Liver (tissue), 8 donors: ENCODE measurements at regions not wholly inside any gene's neighbourhood (a gene's known extent, or its start where the extent isn't known, plus 50 kb on each side); places are given as distances from the start of the nearest gene placed in this dataset.

Experiments
- DNase-seq: peaks from one replicate; pipeline ENCODE4 v3.0.0-alpha.2; 2017; ENCODE audit warnings: low spot score
- H3K27ac ChIP-seq, 2 donors: one replicate each; pipeline ENCODE4 v1.7.0; 2013; ENCODE audit warnings: inconsistent platforms in 2 of 2, low read length in 2 of 2, control low read depth in 1 of 2, low read depth in 1 of 2, mild to moderate bottlenecking in 1 of 2
- H3K27me3 ChIP-seq, 4 donors: one replicate each; pipeline versions ENCODE4 v1.6.1 to v1.7.0; 2013; ENCODE audit warnings: low read length in 3 of 4, inconsistent platforms in 1 of 4, mild to moderate bottlenecking in 1 of 4, moderate library complexity in 1 of 4; ENCODE audit not compliant: control insufficient read depth in 4 of 4, insufficient read depth in 4 of 4
- H3K36me3 ChIP-seq, 4 donors: one replicate each; pipeline versions ENCODE4 v1.6.1 to v1.7.0; 2013; ENCODE audit warnings: low read length in 3 of 4, mild to moderate bottlenecking in 3 of 4, low read depth in 1 of 4, moderate library complexity in 1 of 4; ENCODE audit not compliant: control insufficient read depth in 4 of 4, insufficient read depth in 3 of 4
- H3K4me1 ChIP-seq, 4 donors: one replicate each; pipeline versions ENCODE4 v1.6.1 to v1.7.0; 2013; ENCODE audit warnings: low read length in 3 of 4, mild to moderate bottlenecking in 3 of 4, moderate library complexity in 1 of 4; ENCODE audit not compliant: control insufficient read depth in 4 of 4, insufficient read depth in 4 of 4
- H3K4me3 ChIP-seq, 3 donors: one replicate each; pipeline versions ENCODE4 v1.6.1 to v1.7.0; 2013; ENCODE audit warnings: low read length in 3 of 3, control low read depth in 1 of 3, low read depth in 1 of 3, mild to moderate bottlenecking in 1 of 3
- H3K9ac ChIP-seq, 2 donors: one replicate each; pipeline ENCODE4 v1.7.0; 2013; ENCODE audit warnings: low read length in 2 of 2, mild to moderate bottlenecking in 2 of 2, moderate library complexity in 2 of 2, control low read depth in 1 of 2, low read depth in 1 of 2
- H3K9me3 ChIP-seq, 4 donors: one replicate each; pipeline versions ENCODE4 v1.6.1 to v1.7.0; 2013; ENCODE audit warnings: low read length in 3 of 4; ENCODE audit not compliant: control insufficient read depth in 4 of 4
- EGR1 ChIP-seq, 2 donors: IDR thresholded peaks; 2 replicates each; pipeline ENCODE4 v1.6.1; 2016 to 2018; ENCODE audit warnings: antibody characterized with exemption in 2 of 2, low read depth in 2 of 2
- FOXA1 ChIP-seq: IDR thresholded peaks from 2 replicates; pipeline ENCODE4 v1.6.1; 2016; ENCODE audit warnings: antibody characterized with exemption
- FOXA2 ChIP-seq: IDR thresholded peaks from 2 replicates; pipeline ENCODE4 v1.6.1; 2016; ENCODE audit warnings: antibody characterized with exemption
- GABPA ChIP-seq, 2 donors: IDR thresholded peaks in 1 of 2; conservative IDR thresholded peaks in 1 of 2; 2 replicates each; pipeline ENCODE4 v1.6.1; 2016; ENCODE audit warnings: antibody characterized with exemption in 2 of 2, mild to moderate bottlenecking in 1 of 2, moderate library complexity in 1 of 2
- HNF4A ChIP-seq, 2 donors: conservative IDR thresholded peaks; 2 replicates each; pipeline ENCODE4 v1.6.1; 2016; ENCODE audit warnings: antibody characterized with exemption in 2 of 2, mild to moderate bottlenecking in 2 of 2
- HNF4G ChIP-seq: IDR thresholded peaks from 2 replicates; pipeline ENCODE4 v1.6.1; 2016; ENCODE audit warnings: antibody characterized with exemption
- JUND ChIP-seq, 2 donors: IDR thresholded peaks; 2 replicates each; pipeline ENCODE4 v1.6.1; 2016; ENCODE audit warnings: antibody characterized with exemption in 2 of 2
- NR2F2 ChIP-seq: IDR thresholded peaks from 2 replicates; pipeline ENCODE4 v1.6.1; 2016; ENCODE audit warnings: antibody characterized with exemption
- RAD21 ChIP-seq, 2 donors: IDR thresholded peaks; 2 replicates each; pipeline ENCODE4 v1.6.1; 2016; ENCODE audit warnings: antibody characterized with exemption in 2 of 2, mild to moderate bottlenecking in 2 of 2
- RXRA ChIP-seq, 2 donors: IDR thresholded peaks; 2 replicates each; pipeline ENCODE4 v1.6.1; 2017 to 2018; ENCODE audit warnings: antibody characterized with exemption in 2 of 2, mild to moderate bottlenecking in 1 of 2
- TAF1 ChIP-seq: conservative IDR thresholded peaks from 2 replicates; pipeline ENCODE4 v1.6.1; 2016; ENCODE audit warnings: antibody characterized with exemption, mild to moderate bottlenecking
- YY1 ChIP-seq: IDR thresholded peaks from 2 replicates; pipeline ENCODE4 v1.6.1; 2016; ENCODE audit warnings: antibody characterized with exemption, mild to moderate bottlenecking
- WGBS: extraction: QIAGEN DNeasy Blood & Tissue Kit; methylation state at CpG from one replicate; pipeline ENCODE4 v1.1.7; 2013; 5-methylcytosine and 5-hydroxymethylcytosine counted together
- TF ChIP-seq, protein P1 (sequence below): fragments of 150-350 bp; IDR thresholded peaks from 2 replicates; pipeline ENCODE4 v1.5.1; 2017; ENCODE audit warnings: improper control_type of control experiment, low read depth, low read length; ENCODE audit not compliant: missing input control
- TF ChIP-seq, protein P2 (sequence below): IDR thresholded peaks from 2 replicates; pipeline ENCODE4 v1.6.1; 2016; ENCODE audit warnings: antibody characterized with exemption, mild to moderate bottlenecking
- TF ChIP-seq, protein P3 (sequence below): IDR thresholded peaks from 2 replicates; pipeline ENCODE4 v1.6.1; 2016; ENCODE audit warnings: antibody characterized with exemption
- TF ChIP-seq, protein P4 (sequence below): IDR thresholded peaks from 2 replicates; pipeline ENCODE4 v1.6.1; 2016; ENCODE audit warnings: antibody characterized with exemption
- TF ChIP-seq, protein P5 (sequence below): IDR thresholded peaks from 2 replicates; pipeline ENCODE4 v1.6.1; 2016; ENCODE audit warnings: antibody characterized with exemption
- donor health status: healthy.
- donor health status: healthy.
- donor health status: healthy.
- donor health status: healthy.
- donor health status: healthy.

DNA sequence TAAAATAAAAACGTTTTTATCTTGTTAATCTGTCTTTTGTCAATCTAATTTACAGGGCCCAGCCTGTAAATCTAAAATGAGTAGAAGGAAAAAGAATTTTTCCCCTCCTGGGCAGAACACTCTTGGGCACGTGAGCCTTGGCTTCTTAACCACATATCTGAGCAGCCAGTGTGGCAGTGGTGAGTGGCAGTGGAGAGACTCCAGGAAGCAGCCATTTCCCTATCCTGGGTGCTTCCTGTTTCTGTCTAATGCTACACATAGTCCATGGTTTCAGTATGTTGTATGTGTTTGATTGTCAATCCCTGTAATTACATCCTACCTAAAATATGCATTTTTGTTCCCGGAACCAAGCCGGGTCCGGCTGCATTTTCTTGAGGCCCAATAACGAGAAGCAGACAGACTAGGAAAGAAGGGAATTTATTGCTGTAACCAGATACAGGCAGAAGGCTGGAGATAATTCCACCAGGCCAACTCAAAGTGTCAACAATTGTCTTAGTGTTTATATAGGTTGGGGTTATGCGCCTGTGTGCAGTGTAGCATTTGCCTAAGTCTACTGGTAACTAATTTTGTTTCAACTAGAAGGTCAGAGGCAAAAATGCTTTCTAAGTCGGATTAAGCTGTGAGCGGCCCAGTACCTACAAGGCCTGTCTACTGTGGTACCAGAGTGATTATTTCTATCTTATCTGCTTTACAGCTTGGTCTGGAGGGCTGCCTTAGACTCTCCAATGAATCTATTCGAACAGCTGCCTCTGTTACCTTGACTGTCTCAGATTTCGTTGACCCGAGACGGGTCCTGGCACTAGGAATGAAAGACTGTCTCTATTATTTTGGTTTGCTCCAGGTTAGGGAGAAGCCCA, 82.4 kb upstream of the RESF1 start:
- Histone ChIP-seq H3K9me3 (no peaks in the 10 kb centered on the region), H3K9ac (no peak overlapping the region), H3K4me1 (peaks cover 0 to 11% (median 0%) of the 10 kb centered on the region in 4 donors), H3K4me3 (no peak overlapping the region), H3K36me3 (no peaks in the 10 kb centered on the region), H3K27ac (no peak overlapping the region), H3K27me3 (no peaks in the 10 kb centered on the region)
- TF ChIP-seq, protein P1, sequence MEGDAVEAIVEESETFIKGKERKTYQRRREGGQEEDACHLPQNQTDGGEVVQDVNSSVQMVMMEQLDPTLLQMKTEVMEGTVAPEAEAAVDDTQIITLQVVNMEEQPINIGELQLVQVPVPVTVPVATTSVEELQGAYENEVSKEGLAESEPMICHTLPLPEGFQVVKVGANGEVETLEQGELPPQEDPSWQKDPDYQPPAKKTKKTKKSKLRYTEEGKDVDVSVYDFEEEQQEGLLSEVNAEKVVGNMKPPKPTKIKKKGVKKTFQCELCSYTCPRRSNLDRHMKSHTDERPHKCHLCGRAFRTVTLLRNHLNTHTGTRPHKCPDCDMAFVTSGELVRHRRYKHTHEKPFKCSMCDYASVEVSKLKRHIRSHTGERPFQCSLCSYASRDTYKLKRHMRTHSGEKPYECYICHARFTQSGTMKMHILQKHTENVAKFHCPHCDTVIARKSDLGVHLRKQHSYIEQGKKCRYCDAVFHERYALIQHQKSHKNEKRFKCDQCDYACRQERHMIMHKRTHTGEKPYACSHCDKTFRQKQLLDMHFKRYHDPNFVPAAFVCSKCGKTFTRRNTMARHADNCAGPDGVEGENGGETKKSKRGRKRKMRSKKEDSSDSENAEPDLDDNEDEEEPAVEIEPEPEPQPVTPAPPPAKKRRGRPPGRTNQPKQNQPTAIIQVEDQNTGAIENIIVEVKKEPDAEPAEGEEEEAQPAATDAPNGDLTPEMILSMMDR = no peak
- TF ChIP-seq, protein P2, sequence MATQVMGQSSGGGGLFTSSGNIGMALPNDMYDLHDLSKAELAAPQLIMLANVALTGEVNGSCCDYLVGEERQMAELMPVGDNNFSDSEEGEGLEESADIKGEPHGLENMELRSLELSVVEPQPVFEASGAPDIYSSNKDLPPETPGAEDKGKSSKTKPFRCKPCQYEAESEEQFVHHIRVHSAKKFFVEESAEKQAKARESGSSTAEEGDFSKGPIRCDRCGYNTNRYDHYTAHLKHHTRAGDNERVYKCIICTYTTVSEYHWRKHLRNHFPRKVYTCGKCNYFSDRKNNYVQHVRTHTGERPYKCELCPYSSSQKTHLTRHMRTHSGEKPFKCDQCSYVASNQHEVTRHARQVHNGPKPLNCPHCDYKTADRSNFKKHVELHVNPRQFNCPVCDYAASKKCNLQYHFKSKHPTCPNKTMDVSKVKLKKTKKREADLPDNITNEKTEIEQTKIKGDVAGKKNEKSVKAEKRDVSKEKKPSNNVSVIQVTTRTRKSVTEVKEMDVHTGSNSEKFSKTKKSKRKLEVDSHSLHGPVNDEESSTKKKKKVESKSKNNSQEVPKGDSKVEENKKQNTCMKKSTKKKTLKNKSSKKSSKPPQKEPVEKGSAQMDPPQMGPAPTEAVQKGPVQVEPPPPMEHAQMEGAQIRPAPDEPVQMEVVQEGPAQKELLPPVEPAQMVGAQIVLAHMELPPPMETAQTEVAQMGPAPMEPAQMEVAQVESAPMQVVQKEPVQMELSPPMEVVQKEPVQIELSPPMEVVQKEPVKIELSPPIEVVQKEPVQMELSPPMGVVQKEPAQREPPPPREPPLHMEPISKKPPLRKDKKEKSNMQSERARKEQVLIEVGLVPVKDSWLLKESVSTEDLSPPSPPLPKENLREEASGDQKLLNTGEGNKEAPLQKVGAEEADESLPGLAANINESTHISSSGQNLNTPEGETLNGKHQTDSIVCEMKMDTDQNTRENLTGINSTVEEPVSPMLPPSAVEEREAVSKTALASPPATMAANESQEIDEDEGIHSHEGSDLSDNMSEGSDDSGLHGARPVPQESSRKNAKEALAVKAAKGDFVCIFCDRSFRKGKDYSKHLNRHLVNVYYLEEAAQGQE = no peak
- TF ChIP-seq TAF1 = no peak
- WGBS = 79% methylated on average over 13 of the region's 13 CpGs
- no peak for DNase-seq

DNA sequence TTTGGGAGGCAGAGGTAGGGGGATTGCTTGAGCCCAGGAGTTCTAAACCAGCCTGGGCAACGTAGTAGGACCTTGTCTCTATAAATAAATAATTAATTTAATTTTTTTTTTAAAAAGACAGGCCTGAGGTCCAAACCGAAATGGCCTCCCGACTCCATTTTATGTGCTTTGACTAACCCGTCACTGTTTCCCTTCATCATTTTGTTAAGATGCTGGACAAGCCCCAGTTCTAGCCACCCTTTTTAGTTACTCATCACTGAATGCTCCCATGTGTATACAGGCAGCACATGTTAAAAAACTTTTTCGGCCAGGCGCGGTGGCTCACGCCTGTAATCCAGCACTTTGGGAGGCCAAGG, 83.6 kb upstream of the RESF1 start:
- Histone ChIP-seq H3K4me3 (no peak overlapping the region), H3K27me3 (no peaks in the 10 kb centered on the region), H3K36me3 (no peaks in the 10 kb centered on the region), H3K9ac (no peak overlapping the region), H3K27ac (no peak overlapping the region), H3K9me3 (no peaks in the 10 kb centered on the region), H3K4me1 (peaks cover 0 to 11% (median 0%) of the 10 kb centered on the region in 4 donors)
- DNase-seq = no peak
- WGBS = 91% methylated on average over 8 of the region's 8 CpGs
- TF ChIP-seq, protein P3, sequence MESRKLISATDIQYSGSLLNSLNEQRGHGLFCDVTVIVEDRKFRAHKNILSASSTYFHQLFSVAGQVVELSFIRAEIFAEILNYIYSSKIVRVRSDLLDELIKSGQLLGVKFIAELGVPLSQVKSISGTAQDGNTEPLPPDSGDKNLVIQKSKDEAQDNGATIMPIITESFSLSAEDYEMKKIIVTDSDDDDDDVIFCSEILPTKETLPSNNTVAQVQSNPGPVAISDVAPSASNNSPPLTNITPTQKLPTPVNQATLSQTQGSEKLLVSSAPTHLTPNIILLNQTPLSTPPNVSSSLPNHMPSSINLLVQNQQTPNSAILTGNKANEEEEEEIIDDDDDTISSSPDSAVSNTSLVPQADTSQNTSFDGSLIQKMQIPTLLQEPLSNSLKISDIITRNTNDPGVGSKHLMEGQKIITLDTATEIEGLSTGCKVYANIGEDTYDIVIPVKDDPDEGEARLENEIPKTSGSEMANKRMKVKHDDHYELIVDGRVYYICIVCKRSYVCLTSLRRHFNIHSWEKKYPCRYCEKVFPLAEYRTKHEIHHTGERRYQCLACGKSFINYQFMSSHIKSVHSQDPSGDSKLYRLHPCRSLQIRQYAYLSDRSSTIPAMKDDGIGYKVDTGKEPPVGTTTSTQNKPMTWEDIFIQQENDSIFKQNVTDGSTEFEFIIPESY = no peak
- TF ChIP-seq YY1 = no peak
- no peak for TF ChIP-seq TAF1
- no peak for TF ChIP-seq GABPA (IDR thresholded peaks at IDR 0.05 in 1 of 2, conservative IDR thresholded peaks at IDR 0.05 in 1 of 2)
- TF ChIP-seq NR2F2 = no peak
- TF ChIP-seq, protein P1 = no peak
- no peak for TF ChIP-seq RXRA (IDR thresholded peaks at IDR 0.05)
- TF ChIP-seq, protein P2 = no peak
- TF ChIP-seq JUND (IDR thresholded peaks at IDR 0.05) = no peak
- TF ChIP-seq RAD21 (IDR thresholded peaks at IDR 0.05) = no peak
- TF ChIP-seq FOXA2 = no peak
- TF ChIP-seq HNF4A (conservative IDR thresholded peaks at IDR 0.05) = no peak
- TF ChIP-seq, protein P4, sequence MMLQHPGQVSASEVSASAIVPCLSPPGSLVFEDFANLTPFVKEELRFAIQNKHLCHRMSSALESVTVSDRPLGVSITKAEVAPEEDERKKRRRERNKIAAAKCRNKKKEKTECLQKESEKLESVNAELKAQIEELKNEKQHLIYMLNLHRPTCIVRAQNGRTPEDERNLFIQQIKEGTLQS = no peak
- TF ChIP-seq HNF4G = no peak
- TF ChIP-seq, protein P5, sequence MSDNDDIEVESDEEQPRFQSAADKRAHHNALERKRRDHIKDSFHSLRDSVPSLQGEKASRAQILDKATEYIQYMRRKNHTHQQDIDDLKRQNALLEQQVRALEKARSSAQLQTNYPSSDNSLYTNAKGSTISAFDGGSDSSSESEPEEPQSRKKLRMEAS = no peak
- TF ChIP-seq EGR1 (IDR thresholded peaks at IDR 0.05; ENCODE audit: low read depth in 2 of 2) = no peak
- no peak for TF ChIP-seq FOXA1
